Activated CD4-positive, CD25-positive, alpha-beta regulatory T cell treated with anti-CD3 and anti-CD28 coated beads, Interleukin-2, amount 50 U/mL, for 72 hours (primary cell): ENCODE measurements at regions not wholly inside any gene's neighbourhood (a gene's known extent, or its start where the extent isn't known, plus 50 kb on each side); places are given as distances from the start of the nearest gene placed in this dataset.

Source experiments
- DNase-seq: peaks from one replicate; pipeline ENCODE4 v3.0.0; 2021

GRCh38 chr2:190810981-190811587, 69.5 kb upstream of the GLS start:
- DNase-seq: no peak

GRCh38 chr2:190811811-190812210, 68.8 kb upstream of the GLS start:
- no peak for DNase-seq

GRCh38 chr2:190812506-190813294, 67.9 kb upstream of the GLS start:
- no peak for DNase-seq

GRCh38 chr2:190815226-190815625, 65.4 kb upstream of the GLS start:
- DNase-seq: no peak

- no peak for DNase-seq
These were observed 63.5 kb upstream of the GLS start for GRCh38 chr2:190817082-190817481.

GRCh38 chr2:190819840-190820301, 60.8 kb upstream of the GLS start:
- DNase-seq: no peak

- DNase-seq: no peak
These were observed 60.2 kb upstream of the GLS start for GRCh38 chr2:190820416-190820815.

GRCh38 chr2:190822043-190822442, 58.6 kb upstream of the GLS start:
- DNase-seq: no peak

GRCh38 chr2:190827720-190828119, 52.9 kb upstream of the GLS start:
- DNase-seq: no peak

GRCh38 chr2:190829642-190830041, 51.0 kb upstream of the GLS start:
- no peak for DNase-seq
